Nephron (organoid): ENCODE measurements at regions not wholly inside any gene's neighbourhood (a gene's known extent, or its start where the extent isn't known, plus 50 kb on each side); places are given as distances from the start of the nearest gene placed in this dataset.

ENCODE experiments used
- H3K27ac Mint-ChIP-seq, 3 experiments: 2 replicates each; pipeline ENCODE4 v1.8.0; 2020; ENCODE audit warnings: mixed read lengths in 3 of 3, mild to moderate bottlenecking in 2 of 3, moderate library complexity in 1 of 3
- H3K27me3 Mint-ChIP-seq: 2 replicates; pipeline ENCODE4 v1.8.0; 2021; ENCODE audit warnings: low read depth, mild to moderate bottlenecking, moderate library complexity, mixed read lengths
- H3K36me3 Mint-ChIP-seq: 2 replicates; pipeline ENCODE4 v1.8.0; 2020; ENCODE audit warnings: low read depth, mixed read lengths
- H3K4me1 Mint-ChIP-seq: 2 replicates; pipeline ENCODE4 v1.8.0; 2020; ENCODE audit warnings: mixed read lengths
- H3K4me3 Mint-ChIP-seq, 3 experiments: 2 replicates each; pipeline ENCODE4 v1.8.0; 2020; ENCODE audit warnings: mild to moderate bottlenecking in 3 of 3, mixed read lengths in 3 of 3, moderate library complexity in 2 of 3
- H3K9me3 Mint-ChIP-seq: 2 replicates; pipeline ENCODE4 v1.8.0; 2020; ENCODE audit warnings: mixed read lengths
- TF ChIP-seq, protein P1 (sequence below), 3 experiments: fragments of 200-600 bp; sonication (generic); IDR thresholded peaks; one replicate each; pipeline ENCODE4 v1.5.0; 2021; ENCODE audit warnings: antibody characterized with exemption in 3 of 3; ENCODE audit not compliant: unreplicated experiment in 3 of 3

DNA sequence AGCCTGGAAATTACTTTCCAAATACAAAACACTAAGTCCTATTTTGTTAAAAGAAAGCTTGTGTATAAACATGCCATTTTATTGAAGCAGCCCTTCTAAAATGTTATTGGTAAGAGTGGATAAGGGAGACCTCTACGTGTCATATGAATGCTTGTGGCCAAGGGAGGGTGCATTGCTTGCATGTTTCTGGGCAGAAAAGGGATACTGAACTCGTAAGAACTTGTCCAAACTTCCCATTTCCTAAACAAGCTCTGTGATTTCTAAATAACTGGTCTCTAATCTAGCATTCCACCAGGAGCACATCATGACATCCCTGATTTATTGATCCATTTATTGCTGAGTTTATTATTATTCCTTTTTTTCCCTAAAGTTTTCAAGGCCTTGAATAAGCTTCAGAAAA is 474.1 kb downstream of the CD109 start:
- no peak overlapping the region for H3K4me3 Mint-ChIP-seq
- H3K27ac Mint-ChIP-seq: no peak overlapping the region
- H3K9me3 Mint-ChIP-seq: no peaks in the 10 kb centered on the region
- H3K4me1 Mint-ChIP-seq: no peaks in the 10 kb centered on the region
- H3K36me3 Mint-ChIP-seq: no peaks in the 10 kb centered on the region
- TF ChIP-seq, protein P1, sequence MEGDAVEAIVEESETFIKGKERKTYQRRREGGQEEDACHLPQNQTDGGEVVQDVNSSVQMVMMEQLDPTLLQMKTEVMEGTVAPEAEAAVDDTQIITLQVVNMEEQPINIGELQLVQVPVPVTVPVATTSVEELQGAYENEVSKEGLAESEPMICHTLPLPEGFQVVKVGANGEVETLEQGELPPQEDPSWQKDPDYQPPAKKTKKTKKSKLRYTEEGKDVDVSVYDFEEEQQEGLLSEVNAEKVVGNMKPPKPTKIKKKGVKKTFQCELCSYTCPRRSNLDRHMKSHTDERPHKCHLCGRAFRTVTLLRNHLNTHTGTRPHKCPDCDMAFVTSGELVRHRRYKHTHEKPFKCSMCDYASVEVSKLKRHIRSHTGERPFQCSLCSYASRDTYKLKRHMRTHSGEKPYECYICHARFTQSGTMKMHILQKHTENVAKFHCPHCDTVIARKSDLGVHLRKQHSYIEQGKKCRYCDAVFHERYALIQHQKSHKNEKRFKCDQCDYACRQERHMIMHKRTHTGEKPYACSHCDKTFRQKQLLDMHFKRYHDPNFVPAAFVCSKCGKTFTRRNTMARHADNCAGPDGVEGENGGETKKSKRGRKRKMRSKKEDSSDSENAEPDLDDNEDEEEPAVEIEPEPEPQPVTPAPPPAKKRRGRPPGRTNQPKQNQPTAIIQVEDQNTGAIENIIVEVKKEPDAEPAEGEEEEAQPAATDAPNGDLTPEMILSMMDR (IDR thresholded peaks at IDR 0.05; ENCODE audit: unreplicated experiment in 3 of 3): no peak
- no peaks in the 10 kb centered on the region for H3K27me3 Mint-ChIP-seq

DNA sequence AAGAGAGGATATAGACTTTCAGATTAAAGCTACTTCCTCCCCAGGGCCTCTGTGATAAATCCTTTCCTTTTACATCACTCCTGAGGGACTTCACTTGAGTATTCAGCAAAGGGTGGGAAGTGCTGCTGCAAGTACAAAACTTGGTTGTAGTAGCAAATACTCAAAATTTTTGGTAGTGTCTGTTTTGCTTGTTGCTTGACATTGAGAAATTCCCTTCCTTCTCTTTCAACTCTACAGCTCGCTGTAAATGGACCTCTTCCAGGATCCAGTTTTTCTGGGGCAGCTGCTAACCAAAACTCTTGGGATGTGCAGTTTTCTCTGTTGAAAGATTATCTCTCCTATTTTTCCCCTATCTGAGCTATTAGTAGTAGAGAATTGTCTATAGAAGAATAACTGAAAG is 472.0 kb downstream of the CD109 start:
- Mint-ChIP-seq H3K27ac (peak overlapping the region in 1 of 3 experiments; percentile 50), H3K9me3 (no peaks in the 10 kb centered on the region), H3K4me1 (no peaks in the 10 kb centered on the region), H3K36me3 (no peaks in the 10 kb centered on the region), H3K27me3 (no peaks in the 10 kb centered on the region), H3K4me3 (no peak overlapping the region)
- TF ChIP-seq, protein P1 (IDR thresholded peaks at IDR 0.05; ENCODE audit: unreplicated experiment in 3 of 3): no peak

DNA sequence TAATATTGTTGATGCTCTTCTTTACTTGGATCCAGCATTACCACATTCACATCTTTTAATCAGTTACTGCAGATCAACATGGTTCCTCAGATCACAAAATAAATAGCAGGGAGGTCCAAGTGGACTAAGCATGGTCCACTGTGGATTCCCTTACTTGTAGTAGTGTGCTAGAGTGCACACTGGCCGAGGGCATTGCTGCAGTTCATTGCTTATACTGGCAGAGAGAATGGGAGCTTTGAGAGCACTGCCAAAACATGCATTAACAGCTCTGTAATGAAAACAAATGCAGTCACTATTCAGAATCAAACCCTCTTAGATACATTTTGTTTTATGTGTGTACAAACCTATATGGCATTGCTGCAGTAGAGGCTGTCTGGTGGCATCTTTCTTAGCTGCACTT is 471.5 kb downstream of the CD109 start:
- Mint-ChIP-seq H3K4me3 (no peak overlapping the region), H3K36me3 (no peaks in the 10 kb centered on the region), H3K9me3 (no peaks in the 10 kb centered on the region), H3K4me1 (no peaks in the 10 kb centered on the region), H3K27ac (peak overlapping the region in 1 of 3 experiments; percentile 50), H3K27me3 (no peaks in the 10 kb centered on the region)
- TF ChIP-seq, protein P1 (IDR thresholded peaks at IDR 0.05; ENCODE audit: unreplicated experiment in 3 of 3): no peak

DNA sequence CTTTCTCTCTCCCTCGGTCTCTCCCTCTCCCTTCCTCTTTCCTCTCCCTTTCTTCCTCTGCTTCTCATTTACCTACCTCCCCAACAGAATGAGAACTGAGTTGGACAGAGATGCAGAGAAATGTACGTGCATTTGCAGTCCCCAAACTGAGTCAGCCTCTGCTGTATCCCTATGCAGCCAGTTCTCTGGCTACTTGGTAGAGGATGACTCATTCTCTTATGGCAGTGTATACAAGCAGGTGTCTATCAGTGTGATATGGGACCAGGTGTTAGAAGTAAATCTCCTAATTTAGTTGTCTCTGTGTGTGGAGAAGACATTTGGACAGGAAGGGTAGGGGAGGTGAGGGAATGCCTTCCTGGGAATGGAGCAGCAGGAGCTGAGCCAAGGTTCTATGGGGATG is 470.8 kb downstream of the CD109 start:
- H3K27ac Mint-ChIP-seq: no peak overlapping the region
- H3K27me3 Mint-ChIP-seq: no peaks in the 10 kb centered on the region
- H3K4me3 Mint-ChIP-seq: no peak overlapping the region
- H3K4me1 Mint-ChIP-seq: no peaks in the 10 kb centered on the region
- no peaks in the 10 kb centered on the region for H3K36me3 Mint-ChIP-seq
- H3K9me3 Mint-ChIP-seq: no peaks in the 10 kb centered on the region
- TF ChIP-seq, protein P1 (IDR thresholded peaks at IDR 0.05; ENCODE audit: unreplicated experiment in 3 of 3): no peak

DNA sequence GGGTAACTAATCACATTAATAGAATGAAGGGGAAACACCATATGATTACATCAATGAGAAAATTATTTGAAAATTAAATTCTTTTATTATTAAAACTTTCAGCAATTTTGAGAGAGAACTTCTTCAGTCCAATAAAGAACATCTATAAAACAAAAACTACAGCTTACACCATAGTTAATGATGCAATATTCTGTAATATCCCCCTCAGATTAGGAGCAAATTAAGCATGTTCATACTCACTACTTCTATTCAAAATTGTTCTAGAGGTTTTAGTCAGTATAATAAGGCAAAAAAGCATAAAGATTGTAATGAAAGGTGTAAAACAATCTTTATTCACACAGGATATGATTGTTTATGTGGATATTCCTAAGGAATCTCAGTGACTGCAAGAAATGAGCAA is 465.4 kb downstream of the CD109 start:
- Mint-ChIP-seq H3K27ac (no peak overlapping the region), H3K27me3 (no peaks in the 10 kb centered on the region), H3K4me1 (no peaks in the 10 kb centered on the region), H3K4me3 (no peak overlapping the region), H3K36me3 (no peaks in the 10 kb centered on the region), H3K9me3 (peaks cover 12% of the 10 kb centered on the region)
- TF ChIP-seq, protein P1 (IDR thresholded peaks at IDR 0.05; ENCODE audit: unreplicated experiment in 3 of 3): no peak

DNA sequence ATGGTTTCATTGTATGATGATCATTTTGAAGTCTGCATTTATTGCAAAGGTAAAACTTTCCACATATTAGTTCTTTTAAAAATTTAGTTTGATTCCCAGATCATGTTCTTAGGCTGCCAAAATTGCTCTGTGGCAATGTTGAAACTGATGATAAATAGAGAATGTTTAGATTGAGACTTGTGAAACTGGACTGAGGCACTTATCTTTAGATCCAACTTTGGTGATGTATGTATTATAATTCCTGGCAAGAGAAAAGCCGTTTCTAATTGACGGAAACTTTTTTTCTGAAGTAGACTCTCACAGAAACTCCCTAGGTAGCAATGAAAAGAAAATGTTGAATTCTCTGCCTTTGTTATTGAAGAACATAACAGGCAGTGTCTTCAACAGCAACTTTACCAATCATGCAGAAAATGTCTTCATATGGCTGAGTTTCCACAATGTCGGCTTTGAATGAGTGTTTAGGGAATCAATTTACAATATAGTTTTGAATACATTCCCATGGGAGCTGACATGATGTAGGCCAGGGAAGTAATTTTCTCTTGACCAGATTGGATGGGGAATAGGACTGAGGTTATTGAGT is 456.2 kb downstream of the CD109 start:
- H3K4me1 Mint-ChIP-seq: no peaks in the 10 kb centered on the region
- no peaks in the 10 kb centered on the region for H3K27me3 Mint-ChIP-seq
- TF ChIP-seq, protein P1 (IDR thresholded peaks at IDR 0.05; ENCODE audit: unreplicated experiment in 3 of 3): no peak
- no peaks in the 10 kb centered on the region for H3K9me3 Mint-ChIP-seq
- H3K36me3 Mint-ChIP-seq: no peaks in the 10 kb centered on the region
- H3K4me3 Mint-ChIP-seq: no peak overlapping the region
- peak overlapping the region in 2 of 3 experiments; percentile 32 to 50 for H3K27ac Mint-ChIP-seq
